ENCODE measurements at regions not wholly inside any gene's neighbourhood (a gene's known extent, or its start where the extent isn't known, plus 50 kb on each side); places are given as distances from the start of the nearest gene placed in this dataset.
"Not testable (repeated sequence)": the region's sequence is repeated elsewhere in the genome, so short reads cannot be mapped to it uniquely, and the experiment has no call there.

- WGBS, 2 donors: 23 to 25% methylated on average over 1 of the region's 1 CpG
- H3K4me3 ChIP-seq (ENCODE audit: low read depth, poor library complexity, severe bottlenecking): no peak overlapping the region
- DNase-seq (ENCODE audit: low spot score in 2 of 2): no peak
- no peak for TF ChIP-seq POLR2A (IDR thresholded peaks at IDR 0.05)
- TF ChIP-seq, protein P1, sequence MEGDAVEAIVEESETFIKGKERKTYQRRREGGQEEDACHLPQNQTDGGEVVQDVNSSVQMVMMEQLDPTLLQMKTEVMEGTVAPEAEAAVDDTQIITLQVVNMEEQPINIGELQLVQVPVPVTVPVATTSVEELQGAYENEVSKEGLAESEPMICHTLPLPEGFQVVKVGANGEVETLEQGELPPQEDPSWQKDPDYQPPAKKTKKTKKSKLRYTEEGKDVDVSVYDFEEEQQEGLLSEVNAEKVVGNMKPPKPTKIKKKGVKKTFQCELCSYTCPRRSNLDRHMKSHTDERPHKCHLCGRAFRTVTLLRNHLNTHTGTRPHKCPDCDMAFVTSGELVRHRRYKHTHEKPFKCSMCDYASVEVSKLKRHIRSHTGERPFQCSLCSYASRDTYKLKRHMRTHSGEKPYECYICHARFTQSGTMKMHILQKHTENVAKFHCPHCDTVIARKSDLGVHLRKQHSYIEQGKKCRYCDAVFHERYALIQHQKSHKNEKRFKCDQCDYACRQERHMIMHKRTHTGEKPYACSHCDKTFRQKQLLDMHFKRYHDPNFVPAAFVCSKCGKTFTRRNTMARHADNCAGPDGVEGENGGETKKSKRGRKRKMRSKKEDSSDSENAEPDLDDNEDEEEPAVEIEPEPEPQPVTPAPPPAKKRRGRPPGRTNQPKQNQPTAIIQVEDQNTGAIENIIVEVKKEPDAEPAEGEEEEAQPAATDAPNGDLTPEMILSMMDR (IDR thresholded peaks at IDR 0.05): no peak
- intact Hi-C loops (cut with DNase I; ENCODE audit: low total_unique reads): no loop called here
These were observed 102.9 kb upstream of the BMP2 start for GRCh38 chr20:6664574-6664973.

DNA sequence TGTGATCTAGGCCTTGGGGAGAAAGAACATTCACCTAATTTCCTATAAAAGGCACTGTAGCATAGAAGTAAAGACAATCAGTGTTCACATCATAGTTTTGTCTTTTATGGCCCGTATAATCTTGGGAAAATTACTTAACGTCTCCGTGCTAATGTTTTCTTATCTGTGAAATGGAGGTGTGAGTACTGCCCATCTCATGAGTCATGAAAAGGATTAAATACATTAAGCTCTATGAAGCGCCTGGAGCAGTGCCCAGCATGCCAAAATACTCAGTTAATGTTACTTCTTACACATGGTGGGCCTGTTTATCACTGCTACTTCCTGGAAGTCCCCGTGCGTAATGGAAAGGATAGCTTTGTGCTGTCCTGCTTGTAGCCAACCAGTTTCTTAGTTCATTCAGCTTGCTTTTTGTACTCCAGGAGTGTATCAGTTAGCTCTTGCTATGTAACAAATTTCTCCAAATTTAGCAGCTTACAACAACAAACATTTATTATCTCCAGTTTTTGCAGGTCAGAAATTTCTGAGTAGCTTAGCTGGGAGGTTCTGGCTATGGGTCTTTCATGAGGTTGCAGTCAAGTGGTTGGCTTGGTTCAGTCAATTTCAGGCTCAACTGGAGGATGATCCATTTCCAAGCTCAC, 103.6 kb upstream of the BMP2 start:
- TF ChIP-seq, protein P1 (IDR thresholded peaks at IDR 0.05): no peak
- TF ChIP-seq POLR2A (IDR thresholded peaks at IDR 0.05): no peak
- DNase-seq (ENCODE audit: low spot score in 2 of 2): no peak
- intact Hi-C loops (cut with DNase I; ENCODE audit: low total_unique reads): no loop called here
- no peak overlapping the region for H3K4me3 ChIP-seq (ENCODE audit: low read depth, poor library complexity, severe bottlenecking)
- 61 to 74% methylated on average over 6 of the region's 6 CpGs for WGBS, 2 donors

GRCh38 chr20:6663104-6663503, 104.4 kb upstream of the BMP2 start:
- no peak for DNase-seq (ENCODE audit: low spot score in 2 of 2)
- H3K4me3 ChIP-seq (ENCODE audit: low read depth, poor library complexity, severe bottlenecking): no peak overlapping the region
- intact Hi-C loops (cut with DNase I; ENCODE audit: low total_unique reads): no loop called here
- TF ChIP-seq, protein P1 (IDR thresholded peaks at IDR 0.05): no peak
- no peak for TF ChIP-seq POLR2A (IDR thresholded peaks at IDR 0.05)
- WGBS, 2 donors: 73 to 84% methylated on average over 1 of the region's 1 CpG

- 88 to 89% methylated on average over 1 of the region's 1 CpG for WGBS, 2 donors
- TF ChIP-seq, protein P1 (IDR thresholded peaks at IDR 0.05): no peak
- no peak for TF ChIP-seq POLR2A (IDR thresholded peaks at IDR 0.05)
- intact Hi-C loops (cut with DNase I; ENCODE audit: low total_unique reads): no loop called here
- no peak for DNase-seq (ENCODE audit: low spot score in 2 of 2)
- H3K4me3 ChIP-seq (ENCODE audit: low read depth, poor library complexity, severe bottlenecking): no peak overlapping the region
These were observed 105.2 kb upstream of the BMP2 start for GRCh38 chr20:6662309-6662708.

GRCh38 chr20:6660441-6660840, 107.0 kb upstream of the BMP2 start:
- H3K4me3 ChIP-seq (ENCODE audit: low read depth, poor library complexity, severe bottlenecking): no peak overlapping the region
- peak; percentile 43 to 83 for DNase-seq (ENCODE audit: low spot score in 2 of 2)
- 25 to 65% methylated on average over 5 of the region's 5 CpGs for WGBS, 2 donors
- TF ChIP-seq, protein P1 (IDR thresholded peaks at IDR 0.05): no peak
- no peak for TF ChIP-seq POLR2A (IDR thresholded peaks at IDR 0.05)
- intact Hi-C loops (cut with DNase I; ENCODE audit: low total_unique reads): no loop called here

DNA sequence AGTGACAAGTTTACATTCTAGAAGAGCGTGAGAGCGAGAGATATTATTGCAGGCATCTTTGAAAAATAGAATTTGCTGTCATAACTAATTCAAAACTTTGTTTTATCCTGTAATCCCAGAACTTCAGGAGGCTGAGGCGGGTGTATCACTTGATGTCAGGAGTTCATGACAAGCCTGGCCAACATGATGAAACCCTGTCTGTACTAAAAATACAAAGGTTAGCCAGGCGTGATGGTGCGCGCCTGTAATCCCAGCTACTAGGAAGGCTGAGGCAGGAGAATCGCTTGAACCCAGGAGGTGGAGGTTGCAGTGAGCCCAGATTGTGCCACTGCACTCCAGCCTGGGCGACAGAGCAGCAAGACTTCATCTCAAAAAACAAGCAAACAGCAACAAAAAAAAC, 108.6 kb upstream of the BMP2 start:
- DNase-seq (ENCODE audit: low spot score in 2 of 2); H3K4me3 ChIP-seq (ENCODE audit: low read depth, poor library complexity, severe bottlenecking); intact Hi-C loops (cut with DNase I; ENCODE audit: low total_unique reads): not testable (repeated sequence)
- 85 to 86% methylated on average over 8 of the region's 8 CpGs for WGBS, 2 donors
